HK-2 (cell line): ENCODE measurements at regions not wholly inside any gene's neighbourhood (a gene's known extent, or its start where the extent isn't known, plus 50 kb on each side); places are given as distances from the start of the nearest gene placed in this dataset.
"Not testable (repeated sequence)": the region's sequence is repeated elsewhere in the genome, so short reads cannot be mapped to it uniquely, and the experiment has no call there.

Source experiments
- DNase-seq: peaks from one replicate; pipeline ENCODE4 v3.0.0-alpha.2; 2018; ENCODE audit not compliant: unreplicated experiment

- DNase-seq, result no peak
Observed at GRCh38 chr1:64361974-64362373, 108.0 kb upstream of the CACHD1 start.

GRCh38 chr1:64363111-64363510, 106.8 kb upstream of the CACHD1 start:
- no peak for DNase-seq

DNA sequence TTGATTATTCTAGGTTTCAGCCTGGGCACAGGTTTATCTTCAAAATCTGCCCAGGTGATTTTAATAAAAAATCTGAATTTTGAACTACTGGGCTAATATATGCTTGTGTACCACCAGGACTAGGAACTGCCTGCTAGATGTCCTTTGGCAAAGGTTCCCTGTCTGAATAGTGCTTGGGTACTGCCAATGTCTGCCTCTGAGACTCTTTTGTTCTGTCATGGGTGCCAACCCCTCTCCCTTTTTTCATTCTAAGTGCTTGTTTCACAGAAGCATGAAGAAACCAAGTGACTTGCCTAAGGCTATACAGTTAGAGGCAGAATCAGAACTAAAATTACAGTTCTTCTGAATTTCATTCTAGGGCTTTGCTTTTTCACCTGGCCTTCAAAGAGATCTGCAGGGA, 106.3 kb upstream of the CACHD1 start:
- DNase-seq, result no peak

DNA sequence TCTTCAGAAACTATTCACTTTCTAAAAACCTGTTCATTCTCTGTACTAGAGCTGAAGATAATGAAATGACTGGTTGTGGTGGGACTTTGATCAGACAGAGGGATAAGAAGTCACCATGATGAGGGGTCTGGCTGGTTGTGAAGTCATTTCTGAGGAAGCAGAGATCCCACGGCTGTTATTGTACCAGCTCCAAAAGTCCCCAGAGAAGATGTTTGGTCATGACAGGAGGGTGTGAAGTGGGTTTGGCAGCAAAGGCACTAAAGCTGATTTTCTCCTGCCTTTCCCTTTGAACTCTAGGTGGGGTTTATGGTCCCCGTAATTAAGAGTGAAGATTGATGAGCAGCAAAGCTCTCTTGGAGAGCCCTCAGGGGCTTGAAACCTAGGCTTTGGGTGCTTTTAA, 103.1 kb upstream of the CACHD1 start:
- no peak for DNase-seq

GRCh38 chr1:64368344-64368743, 101.6 kb upstream of the CACHD1 start:
- no peak for DNase-seq

GRCh38 chr1:64378826-64379225, 91.1 kb upstream of the CACHD1 start:
- no peak for DNase-seq

GRCh38 chr1:64387389-64388285, 82.3 kb upstream of the CACHD1 start:
- no peak for DNase-seq

DNA sequence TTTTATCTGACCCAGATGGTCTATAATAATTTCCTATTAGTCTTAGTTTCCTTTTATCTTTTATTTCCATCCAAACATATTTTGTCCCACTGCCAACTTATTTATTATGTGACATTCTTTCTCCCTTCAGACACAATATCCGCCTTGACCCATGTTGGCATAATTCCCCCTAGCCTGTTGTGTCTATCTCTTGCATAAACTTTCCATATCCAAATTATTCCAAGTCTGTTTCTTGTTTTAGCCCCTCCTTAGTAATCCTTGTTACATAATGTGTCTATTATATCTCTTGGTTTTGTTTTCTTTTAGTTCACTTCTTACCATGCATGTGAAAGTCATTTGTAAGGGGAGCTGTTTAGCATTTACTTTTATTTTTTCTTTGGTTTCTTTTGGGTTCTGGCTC, 81.6 kb upstream of the CACHD1 start:
- no peak for DNase-seq

DNA sequence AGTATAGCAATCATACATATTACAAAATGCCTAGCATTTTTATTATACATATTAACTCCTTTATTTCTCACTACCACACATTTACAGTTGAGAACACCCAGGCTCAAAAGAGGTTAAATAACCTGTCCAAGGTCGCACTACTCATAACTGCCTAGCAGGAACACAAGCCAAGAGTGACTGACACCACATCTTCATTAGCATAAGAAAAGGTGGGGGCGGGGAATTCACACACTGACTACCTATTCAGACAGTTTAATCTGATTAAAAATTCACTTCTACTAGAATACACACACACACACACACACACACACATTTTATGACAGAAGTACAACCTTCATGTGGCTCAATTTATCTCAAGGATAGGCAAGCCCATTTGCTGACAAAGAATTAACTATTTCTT, 77.8 kb upstream of the CACHD1 start:
- no peak for DNase-seq

GRCh38 chr1:64393790-64394189, 76.1 kb upstream of the CACHD1 start:
- no peak for DNase-seq

DNA sequence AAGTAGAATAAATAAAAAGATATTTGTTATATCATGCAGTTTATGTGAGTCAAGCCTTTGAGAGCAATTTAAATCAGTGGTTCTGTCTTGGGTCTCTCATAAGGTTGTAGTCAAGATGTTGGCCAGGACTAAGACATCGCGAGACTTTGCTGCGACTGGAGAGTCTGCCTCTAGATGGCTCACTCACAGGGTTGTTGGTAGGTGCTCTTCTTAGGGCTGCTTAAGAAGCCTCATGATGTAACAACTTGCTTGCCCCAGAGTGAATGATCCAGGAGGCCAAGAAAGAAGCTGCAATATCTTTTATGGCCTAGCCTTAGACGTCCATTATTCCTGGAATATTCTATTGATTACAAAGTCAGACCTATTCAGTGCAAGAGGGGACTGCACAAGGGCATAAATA, 73.1 kb upstream of the CACHD1 start:
- DNase-seq, result peak; percentile 1

- DNase-seq, result no peak
Observed at GRCh38 chr1:64397541-64397940, 72.4 kb upstream of the CACHD1 start.

DNA sequence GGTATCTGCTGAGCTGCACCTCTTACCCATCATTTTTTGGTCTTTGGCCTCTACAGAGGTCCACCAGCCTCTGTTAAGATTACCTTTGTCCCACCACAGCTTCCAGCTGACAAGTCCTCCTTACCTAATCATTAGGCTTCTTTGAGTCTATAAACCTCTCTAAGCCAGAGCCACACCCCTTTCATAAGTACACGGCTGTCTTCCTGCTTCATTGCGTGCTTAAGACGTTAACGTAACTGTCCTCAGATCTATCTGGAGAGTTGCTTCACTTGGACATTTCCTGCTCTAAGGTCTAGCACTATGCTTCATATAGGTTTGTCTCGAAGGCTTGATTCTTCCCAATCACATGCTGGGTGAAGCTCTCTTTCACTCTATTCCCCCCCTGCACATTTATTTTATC, 71.0 kb upstream of the CACHD1 start:
- DNase-seq, result no peak

GRCh38 chr1:64401285-64401684, 68.6 kb upstream of the CACHD1 start:
- DNase-seq, result no peak

DNA sequence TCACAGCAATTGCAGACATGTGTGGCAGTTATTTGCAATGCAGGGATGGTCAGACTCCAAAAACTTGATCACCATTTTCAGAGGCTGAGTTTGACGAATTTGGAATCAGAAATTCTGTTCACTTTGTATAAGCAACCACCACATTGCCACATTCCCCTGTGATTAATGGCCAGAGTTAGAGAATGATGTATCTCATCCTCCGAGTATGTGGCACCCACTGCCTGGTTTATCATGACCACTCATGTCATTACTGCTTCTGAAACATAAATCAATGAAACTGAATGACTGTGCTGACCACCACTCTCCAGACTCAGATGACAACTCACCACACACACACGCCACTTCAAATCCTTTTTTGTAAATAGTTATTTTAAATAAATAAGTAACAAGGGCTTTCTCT, 66.6 kb upstream of the CACHD1 start:
- no peak for DNase-seq

DNA sequence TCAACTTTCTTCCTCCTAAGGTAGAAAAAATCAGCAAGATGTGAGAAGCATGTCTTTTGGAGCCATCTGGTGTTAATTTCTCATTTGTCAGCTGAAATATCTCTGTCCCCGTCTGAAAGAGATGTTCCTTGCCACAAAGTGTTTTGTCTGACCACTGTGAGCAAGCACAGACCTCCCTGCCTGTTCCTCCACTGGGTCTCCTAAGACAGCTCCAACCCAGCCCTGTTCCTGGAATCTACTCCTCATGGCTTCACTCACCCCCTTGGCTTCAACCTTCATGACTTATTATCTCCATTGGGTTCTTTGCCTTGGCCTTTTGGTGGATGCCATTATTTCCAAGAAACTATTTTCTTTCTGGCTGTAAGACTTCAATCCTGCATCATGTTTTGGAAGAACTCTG, 65.7 kb upstream of the CACHD1 start:
- no peak for DNase-seq

- no peak for DNase-seq
Observed at GRCh38 chr1:64405833-64406232, 64.1 kb upstream of the CACHD1 start.

- no peak for DNase-seq
Observed at GRCh38 chr1:64410217-64410616, 59.7 kb upstream of the CACHD1 start.

- DNase-seq, result not testable (repeated sequence)
Observed at GRCh38 chr1:64414855-64415546, 54.9 kb upstream of the CACHD1 start.

DNA sequence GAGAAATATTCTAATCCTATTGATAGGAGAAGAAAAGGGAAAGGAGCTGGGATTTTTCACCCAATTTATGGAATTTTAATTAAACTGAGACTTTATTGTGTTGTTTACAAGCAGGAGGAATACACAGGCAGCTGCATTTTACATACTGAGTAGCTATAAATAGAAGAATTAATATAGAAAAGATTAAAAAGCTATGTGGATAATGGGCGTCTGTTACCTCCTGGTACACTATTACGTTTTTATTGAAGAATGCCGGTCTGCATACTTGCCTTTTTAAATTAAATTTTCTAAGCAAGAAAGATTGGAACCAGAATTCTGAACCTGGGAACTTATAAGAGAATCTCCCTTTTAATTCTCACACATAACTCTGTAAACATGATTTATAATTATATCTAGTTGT, 52.1 kb upstream of the CACHD1 start:
- DNase-seq, result no peak
